ENCODE measurements at regions not wholly inside any gene's neighbourhood (a gene's known extent, or its start where the extent isn't known, plus 50 kb on each side); places are given as distances from the start of the nearest gene placed in this dataset.

DNA sequence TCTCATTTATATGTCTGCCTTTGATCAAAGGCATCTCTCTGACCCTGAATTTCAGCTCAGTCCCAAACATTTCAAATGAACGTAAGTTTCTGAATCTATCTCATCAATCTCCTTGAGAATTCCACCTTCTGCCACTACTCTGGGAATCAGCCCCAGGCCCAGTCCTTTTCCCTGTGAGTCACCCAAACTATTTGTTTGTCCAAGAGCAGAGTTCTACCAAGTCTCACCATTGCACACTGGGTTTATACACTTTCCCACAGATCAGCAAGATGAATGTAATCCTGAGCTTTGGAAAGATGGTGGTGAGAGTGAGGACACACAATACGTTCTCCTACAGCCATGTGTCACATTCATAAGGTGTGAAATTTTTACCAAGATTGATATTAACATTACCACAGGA, 251.3 kb upstream of the VWC2 start:
- no peak overlapping the region for H3K4ac ChIP-seq (ENCODE audit: low read depth, low read length)
- no peak overlapping the region for H3K23ac ChIP-seq (ENCODE audit: low read depth, low read length)
- H4K5ac ChIP-seq (ENCODE audit: low read depth, low read length): no peak overlapping the region
- H3K9me1 ChIP-seq (ENCODE audit: insufficient read depth, low read length): no peaks in the 10 kb centered on the region
- no peak overlapping the region for H3K56ac ChIP-seq (ENCODE audit: extremely low read depth, insufficient read depth, low read length)
- no peak overlapping the region for H3K4me2 ChIP-seq (ENCODE audit: low read depth, low read length)
- H2BK15ac ChIP-seq (ENCODE audit: low read depth, low read length): no peak overlapping the region
- no peaks in the 10 kb centered on the region for H3K36me3 ChIP-seq (ENCODE audit: control insufficient read depth, insufficient read depth, low read length)
- no peaks in the 10 kb centered on the region for H4K20me1 ChIP-seq (ENCODE audit: insufficient read depth, low read length)
- TF ChIP-seq POLR2A (IDR thresholded peaks at IDR 0.05; ENCODE audit: low read depth, low read length): no peak
- TF ChIP-seq RCOR1 (IDR thresholded peaks at IDR 0.05; ENCODE audit: insufficient replicate concordance, low read length): no peak
- no peak for TF ChIP-seq MAZ (IDR thresholded peaks at IDR 0.05; ENCODE audit: borderline replicate concordance, low read depth, low read length)
- no peak for TF ChIP-seq FOS (IDR thresholded peaks at IDR 0.05; ENCODE audit: low read depth, low read length)
- TF ChIP-seq, protein P1, sequence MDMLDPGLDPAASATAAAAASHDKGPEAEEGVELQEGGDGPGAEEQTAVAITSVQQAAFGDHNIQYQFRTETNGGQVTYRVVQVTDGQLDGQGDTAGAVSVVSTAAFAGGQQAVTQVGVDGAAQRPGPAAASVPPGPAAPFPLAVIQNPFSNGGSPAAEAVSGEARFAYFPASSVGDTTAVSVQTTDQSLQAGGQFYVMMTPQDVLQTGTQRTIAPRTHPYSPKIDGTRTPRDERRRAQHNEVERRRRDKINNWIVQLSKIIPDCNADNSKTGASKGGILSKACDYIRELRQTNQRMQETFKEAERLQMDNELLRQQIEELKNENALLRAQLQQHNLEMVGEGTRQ (IDR thresholded peaks at IDR 0.05; ENCODE audit: low read depth, low read length): no peak
- TF ChIP-seq RAD21 (IDR thresholded peaks at IDR 0.05; ENCODE audit: low read length): no peak
- TF ChIP-seq NFE2L2 (IDR thresholded peaks at IDR 0.05; ENCODE audit: low read depth, low read length): no peak
- TF ChIP-seq SMC3 (IDR thresholded peaks at IDR 0.05; ENCODE audit: low read depth, low read length): no peak
- TF ChIP-seq, protein P2, sequence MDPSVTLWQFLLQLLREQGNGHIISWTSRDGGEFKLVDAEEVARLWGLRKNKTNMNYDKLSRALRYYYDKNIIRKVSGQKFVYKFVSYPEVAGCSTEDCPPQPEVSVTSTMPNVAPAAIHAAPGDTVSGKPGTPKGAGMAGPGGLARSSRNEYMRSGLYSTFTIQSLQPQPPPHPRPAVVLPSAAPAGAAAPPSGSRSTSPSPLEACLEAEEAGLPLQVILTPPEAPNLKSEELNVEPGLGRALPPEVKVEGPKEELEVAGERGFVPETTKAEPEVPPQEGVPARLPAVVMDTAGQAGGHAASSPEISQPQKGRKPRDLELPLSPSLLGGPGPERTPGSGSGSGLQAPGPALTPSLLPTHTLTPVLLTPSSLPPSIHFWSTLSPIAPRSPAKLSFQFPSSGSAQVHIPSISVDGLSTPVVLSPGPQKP (IDR thresholded peaks at IDR 0.05; ENCODE audit: borderline replicate concordance, low read depth, low read length): no peak
- TF ChIP-seq MXI1 (IDR thresholded peaks at IDR 0.05; ENCODE audit: borderline replicate concordance, low read depth, low read length): no peak
- no peak for TF ChIP-seq CEBPB (IDR thresholded peaks at IDR 0.05; ENCODE audit: low read depth, low read length)
- TF ChIP-seq, protein P3, sequence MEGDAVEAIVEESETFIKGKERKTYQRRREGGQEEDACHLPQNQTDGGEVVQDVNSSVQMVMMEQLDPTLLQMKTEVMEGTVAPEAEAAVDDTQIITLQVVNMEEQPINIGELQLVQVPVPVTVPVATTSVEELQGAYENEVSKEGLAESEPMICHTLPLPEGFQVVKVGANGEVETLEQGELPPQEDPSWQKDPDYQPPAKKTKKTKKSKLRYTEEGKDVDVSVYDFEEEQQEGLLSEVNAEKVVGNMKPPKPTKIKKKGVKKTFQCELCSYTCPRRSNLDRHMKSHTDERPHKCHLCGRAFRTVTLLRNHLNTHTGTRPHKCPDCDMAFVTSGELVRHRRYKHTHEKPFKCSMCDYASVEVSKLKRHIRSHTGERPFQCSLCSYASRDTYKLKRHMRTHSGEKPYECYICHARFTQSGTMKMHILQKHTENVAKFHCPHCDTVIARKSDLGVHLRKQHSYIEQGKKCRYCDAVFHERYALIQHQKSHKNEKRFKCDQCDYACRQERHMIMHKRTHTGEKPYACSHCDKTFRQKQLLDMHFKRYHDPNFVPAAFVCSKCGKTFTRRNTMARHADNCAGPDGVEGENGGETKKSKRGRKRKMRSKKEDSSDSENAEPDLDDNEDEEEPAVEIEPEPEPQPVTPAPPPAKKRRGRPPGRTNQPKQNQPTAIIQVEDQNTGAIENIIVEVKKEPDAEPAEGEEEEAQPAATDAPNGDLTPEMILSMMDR (conservative IDR thresholded peaks at IDR 0.05; ENCODE audit: low read depth, low read length): no peak
- no peak for TF ChIP-seq CHD1 (IDR thresholded peaks at IDR 0.05; ENCODE audit: low read depth, low read length)
- TF ChIP-seq MAFK (IDR thresholded peaks at IDR 0.05; ENCODE audit: low read depth, low read length): no peak
- TF ChIP-seq RFX5 (IDR thresholded peaks at IDR 0.05; ENCODE audit: low read depth, low read length): no peak
- TF ChIP-seq BHLHE40 (IDR thresholded peaks at IDR 0.05; ENCODE audit: low read depth, low read length): no peak
- intact Hi-C loops (cut with micrococcal nuclease): no loop called here
- POLR2A ChIA-PET (ENCODE audit: unreplicated experiment): no interaction called here
- H3K27ac ChIP-seq (ENCODE audit: insufficient read depth, low read length): no peak overlapping the region
- no peaks in the 10 kb centered on the region for H3K79me1 ChIP-seq (ENCODE audit: low read depth in 1 of 2, low read length in 2 of 2)
- DNase-seq (no peak), ATAC-seq (ENCODE audit: low read depth) (no peak)
- no peak overlapping the region for H3K9ac ChIP-seq (ENCODE audit: low read depth, low read length)
- no peak overlapping the region for H2AK9ac ChIP-seq (replicated peaks; ENCODE audit: low read depth, low read length, poor library complexity)
- H2AK5ac ChIP-seq (ENCODE audit: low read depth, low read length): no peak overlapping the region
- no peak overlapping the region for H3K14ac ChIP-seq (replicated peaks; ENCODE audit: low read depth, low read length)
- H3K4me1 ChIP-seq (ENCODE audit: control insufficient read depth, insufficient read depth, low read length): no peaks in the 10 kb centered on the region
- no peak overlapping the region for H3K4me3 ChIP-seq (ENCODE audit: insufficient read depth, low read depth, low read length)
- in situ Hi-C loops (cut with MboI; ENCODE audit: low sequenced_read_pairs): no loop called here
- H2BK5ac ChIP-seq (ENCODE audit: low read depth, low read length, poor library complexity, severe bottlenecking): no peak overlapping the region
- BruUV-seq (replicated peaks): no TSS peak
- H2BK120ac ChIP-seq (ENCODE audit: low read depth, low read length): no peak overlapping the region
- H3K27me3 ChIP-seq (ENCODE audit: control insufficient read depth, insufficient read depth, low read length): no peaks in the 10 kb centered on the region
- no peak overlapping the region for H2BK20ac ChIP-seq (ENCODE audit: low read depth, low read length)
- WGBS, 2 experiments (ENCODE audit: extremely low coverage in 2 of 2, insufficient read length in 1 of 2): no CpG with 5 or more reads among the region's 2 CpGs
- no peak overlapping the region for H4K91ac ChIP-seq (ENCODE audit: insufficient read depth, low read depth, low read length)
- dilution Hi-C loops (cut with HindIII; ENCODE audit: low sequenced_read_pairs, unreplicated experiment): no loop called here
- H3K9me3 ChIP-seq (ENCODE audit: control insufficient read depth, insufficient read depth, low read length): peaks cover 8% of the 10 kb centered on the region
- CTCF ChIA-PET: no interaction called here
- no peak overlapping the region for H3K18ac ChIP-seq (ENCODE audit: low read depth, low read length)
- H2AFZ ChIP-seq (replicated peaks; ENCODE audit: low read length, poor library complexity): no peak overlapping the region
- no peak overlapping the region for H4K8ac ChIP-seq (ENCODE audit: low read depth in 2 of 2, low read length in 2 of 2)

Data from IMR-90 (cell line).